Naive thymus-derived CD8-positive, alpha-beta T cell (primary cell): ENCODE measurements at regions not wholly inside any gene's neighbourhood (a gene's known extent, or its start where the extent isn't known, plus 50 kb on each side); places are given as distances from the start of the nearest gene placed in this dataset.

ENCODE experiments used
- ATAC-seq, 2 donors: fragments of 150-1000 bp; cut with Tn5 transposase in 1 of 2; sonication (Bioruptor Pico), chemical (Tn5 transposase) in 1 of 2; 1 replicate in 1 of 2; 2 replicates in 1 of 2; pipeline ENCODE4 v1.10.0; 2021; ENCODE audit warnings: mild to moderate bottlenecking in 2 of 2, moderate library complexity in 2 of 2
- POLR2A ChIA-PET: fragments of 350-600 bp; sonication (Branson Sonifier 250); formaldehyde crosslinking; loops from one replicate; lab custom pipeline; 2021; ENCODE audit warnings: antibody characterized with exemption; lab: Charles Lee
- DNase-seq, 10 donors: peaks; one replicate each; pipeline versions ENCODE4 v3.0.0 to v3.0.0-alpha.2; 2020 to 2022
- H3K27ac Mint-ChIP-seq, 10 donors: one replicate each; pipeline ENCODE4 v1.8.0; 2020 to 2022; ENCODE audit warnings: mild to moderate bottlenecking in 10 of 10, mixed read lengths in 10 of 10, moderate library complexity in 4 of 10, inconsistent platforms in 1 of 10
- H3K27me3 Mint-ChIP-seq, 5 donors: one replicate each; pipeline ENCODE4 v1.8.0; 2021 to 2022; ENCODE audit warnings: mixed read lengths in 5 of 5
- H3K36me3 Mint-ChIP-seq, 3 donors: one replicate each; pipeline ENCODE4 v1.8.0; 2020 to 2022; ENCODE audit warnings: mixed read lengths in 3 of 3, mild to moderate bottlenecking in 2 of 3, inconsistent platforms in 1 of 3
- H3K4me1 Mint-ChIP-seq, 4 donors: one replicate each; pipeline ENCODE4 v1.8.0; 2021 to 2022; ENCODE audit warnings: mixed read lengths in 4 of 4
- H3K4me3 Mint-ChIP-seq, 10 donors: one replicate each; pipeline ENCODE4 v1.8.0; 2020 to 2022; ENCODE audit warnings: mild to moderate bottlenecking in 10 of 10, mixed read lengths in 10 of 10, moderate library complexity in 6 of 10, inconsistent platforms in 1 of 10
- H3K9me3 Mint-ChIP-seq, 9 donors: one replicate each; pipeline ENCODE4 v1.8.0; 2020 to 2022; ENCODE audit warnings: mixed read lengths in 9 of 9, mild to moderate bottlenecking in 3 of 9, inconsistent platforms in 1 of 9, moderate library complexity in 1 of 9

DNA sequence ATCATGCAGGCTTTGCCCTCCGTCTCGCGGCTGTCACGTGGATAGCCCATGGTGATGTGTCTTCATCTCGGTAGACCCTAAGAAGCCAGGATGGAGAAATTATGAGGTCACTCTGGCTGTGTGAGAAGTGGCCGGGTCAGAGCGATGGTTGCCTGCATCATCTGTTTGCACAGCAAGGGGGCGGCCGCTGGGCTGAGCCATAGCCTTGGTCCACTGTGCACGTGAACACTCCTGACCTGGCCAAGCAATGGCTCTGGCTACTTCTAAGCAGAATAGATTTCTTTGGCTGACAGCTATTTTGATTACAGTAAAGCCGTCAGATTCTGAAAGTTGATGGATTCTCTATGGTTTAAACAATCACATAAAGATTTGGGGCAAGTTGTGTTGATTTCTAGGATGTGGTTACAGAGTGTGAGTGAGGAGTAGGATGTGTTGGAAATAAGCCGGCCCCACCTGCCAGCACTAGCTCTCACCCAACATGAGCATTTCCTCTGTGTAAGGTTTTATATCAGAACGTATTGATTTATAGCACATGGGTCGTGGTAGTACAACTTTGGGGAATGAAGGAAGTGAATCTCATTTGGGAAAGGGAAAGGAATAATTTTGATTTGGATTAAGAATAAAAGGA is 214.4 kb upstream of the GPR26 start:
- Mint-ChIP-seq H3K4me3 (no peak overlapping the region), H3K9me3 (no peaks in the 10 kb centered on the region), H3K4me1 (no peaks in the 10 kb centered on the region), H3K27ac (no peak overlapping the region), H3K27me3 (peaks cover 5 to 14% (median 10%) of the 10 kb centered on the region in 5 donors), H3K36me3 (no peaks in the 10 kb centered on the region)
- DNase-seq (no peak), ATAC-seq (no peak)
- POLR2A ChIA-PET, result no interaction called here

DNA sequence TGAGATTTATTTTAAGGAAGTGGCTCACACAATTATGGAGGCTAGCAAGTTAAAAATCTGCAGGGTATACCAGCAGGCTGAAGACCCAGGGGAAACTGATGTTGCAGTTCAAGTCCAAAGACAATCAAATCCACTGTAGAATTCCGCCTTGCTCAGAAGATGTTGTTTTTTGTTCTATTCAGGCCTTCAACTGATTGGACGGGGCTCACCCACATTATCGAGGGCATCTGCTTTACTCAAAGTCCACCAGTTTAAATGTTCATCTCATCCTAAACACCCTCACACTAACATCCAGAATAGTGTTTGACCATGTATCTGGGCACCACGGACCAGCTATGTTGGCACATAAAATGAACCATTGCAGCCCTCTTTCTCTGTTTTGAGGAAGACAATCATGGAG is 211.2 kb upstream of the GPR26 start:
- H3K9me3 Mint-ChIP-seq, result no peaks in the 10 kb centered on the region
- DNase-seq, result no peak
- no peaks in the 10 kb centered on the region for H3K36me3 Mint-ChIP-seq
- ATAC-seq, result no peak
- H3K27me3 Mint-ChIP-seq, result peaks cover 5 to 26% (median 9%) of the 10 kb centered on the region in 5 donors
- H3K4me3 Mint-ChIP-seq, result no peak overlapping the region
- POLR2A ChIA-PET, result no interaction called here
- H3K4me1 Mint-ChIP-seq, result peaks cover 0 to 2% (median 0%) of the 10 kb centered on the region in 4 donors
- H3K27ac Mint-ChIP-seq, result no peak overlapping the region

DNA sequence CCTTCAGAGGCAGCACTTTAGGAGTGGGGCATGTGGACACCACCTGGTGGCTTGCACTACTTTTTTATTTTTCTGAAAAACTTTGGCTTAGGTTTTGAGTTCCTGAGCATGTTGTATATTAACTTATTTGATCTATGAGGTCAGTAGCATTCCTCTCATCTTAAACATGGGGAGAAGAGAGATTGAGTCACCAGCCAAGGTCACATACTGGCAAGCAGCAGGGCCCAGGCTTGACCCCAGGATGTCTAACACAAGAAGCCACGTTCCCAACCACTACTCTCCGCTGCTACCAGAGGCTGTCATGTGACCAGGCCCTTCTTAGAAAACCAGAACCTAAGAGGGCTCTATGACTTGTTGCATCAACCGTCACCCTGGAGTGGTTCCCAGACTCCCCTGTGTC is 210.3 kb upstream of the GPR26 start:
- no peaks in the 10 kb centered on the region for H3K36me3 Mint-ChIP-seq
- no peak for DNase-seq
- H3K9me3 Mint-ChIP-seq, result peaks cover 0 to under 1% (median 0%) of the 10 kb centered on the region in 9 donors
- peaks cover 0 to 2% (median 0%) of the 10 kb centered on the region in 4 donors for H3K4me1 Mint-ChIP-seq
- no peak overlapping the region for H3K27ac Mint-ChIP-seq
- H3K4me3 Mint-ChIP-seq, result no peak overlapping the region
- peaks cover 5 to 30% (median 11%) of the 10 kb centered on the region in 5 donors for H3K27me3 Mint-ChIP-seq
- no peak for ATAC-seq
- POLR2A ChIA-PET, result no interaction called here

DNA sequence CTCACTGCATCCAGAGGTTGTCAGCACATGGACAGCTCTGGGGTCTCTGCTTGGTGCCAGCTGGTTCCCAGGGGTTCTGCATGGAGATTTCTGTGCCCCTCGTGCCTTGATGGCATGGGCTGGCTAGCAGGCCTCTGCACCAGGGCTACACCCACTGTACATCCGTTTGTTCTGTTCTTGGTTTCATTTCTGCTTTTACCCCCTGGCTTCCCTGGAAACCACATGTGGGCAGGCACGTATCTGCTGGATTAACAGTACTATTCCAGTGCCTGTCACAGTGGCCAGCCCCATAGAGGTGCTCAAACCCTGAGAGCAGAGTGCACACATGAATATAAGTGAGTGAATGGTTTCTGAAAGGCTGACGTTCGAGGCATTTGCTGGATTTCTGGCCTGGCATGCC is 207.2 kb upstream of the GPR26 start:
- peaks cover 0 to 27% (median 13%) of the 10 kb centered on the region in 5 donors for H3K27me3 Mint-ChIP-seq
- no peaks in the 10 kb centered on the region for H3K36me3 Mint-ChIP-seq
- H3K9me3 Mint-ChIP-seq, result peaks cover 0 to 1% (median 0%) of the 10 kb centered on the region in 9 donors
- ATAC-seq (no peak), DNase-seq (no peak)
- peaks cover 0 to 2% (median 0%) of the 10 kb centered on the region in 4 donors for H3K4me1 Mint-ChIP-seq
- no peak overlapping the region for H3K27ac Mint-ChIP-seq
- no peak overlapping the region for H3K4me3 Mint-ChIP-seq
- POLR2A ChIA-PET, result no interaction called here

DNA sequence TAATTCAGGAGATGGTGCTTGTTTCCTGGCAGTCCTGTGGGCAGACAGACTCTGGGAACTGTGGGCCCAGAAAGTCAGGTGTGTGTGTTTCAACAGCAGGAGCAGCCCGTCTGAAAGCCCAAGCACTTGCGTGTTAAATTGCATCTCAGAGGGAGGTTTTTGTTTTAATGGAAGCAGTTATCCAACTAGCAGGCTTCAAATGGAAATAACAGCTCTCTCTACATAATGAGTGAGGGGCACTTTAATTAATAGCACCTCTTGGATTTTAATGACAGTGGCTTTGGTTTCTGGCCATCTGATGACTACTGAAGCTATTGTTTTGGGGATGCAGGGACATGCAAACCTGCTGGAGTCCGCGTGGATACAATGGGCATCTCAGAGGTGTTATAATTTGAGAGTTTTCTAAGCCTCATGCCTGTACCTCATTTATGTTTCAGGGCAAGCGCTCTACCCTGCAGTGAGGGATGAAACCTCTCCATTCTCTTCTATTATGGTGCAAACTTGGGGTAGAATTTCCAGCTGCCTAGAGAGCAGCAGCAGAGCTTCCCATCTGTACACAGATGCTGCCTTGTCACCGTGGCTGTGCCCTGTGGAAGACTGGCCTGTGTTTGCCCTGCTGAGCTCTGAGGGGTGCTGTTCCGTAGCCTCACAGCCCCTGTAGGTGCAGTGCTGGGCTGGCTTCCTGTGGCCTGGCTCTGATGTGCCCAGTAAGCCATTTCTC is 206.6 kb upstream of the GPR26 start:
- H3K27ac Mint-ChIP-seq, result no peak overlapping the region
- H3K4me3 Mint-ChIP-seq, result no peak overlapping the region
- no peaks in the 10 kb centered on the region for H3K36me3 Mint-ChIP-seq
- ATAC-seq (no peak), DNase-seq (no peak)
- H3K27me3 Mint-ChIP-seq, result peaks cover 0 to 26% (median 13%) of the 10 kb centered on the region in 5 donors
- peaks cover 0 to 2% (median 0%) of the 10 kb centered on the region in 4 donors for H3K4me1 Mint-ChIP-seq
- POLR2A ChIA-PET, result no interaction called here
- H3K9me3 Mint-ChIP-seq, result peaks cover 0 to 1% (median 0%) of the 10 kb centered on the region in 9 donors

DNA sequence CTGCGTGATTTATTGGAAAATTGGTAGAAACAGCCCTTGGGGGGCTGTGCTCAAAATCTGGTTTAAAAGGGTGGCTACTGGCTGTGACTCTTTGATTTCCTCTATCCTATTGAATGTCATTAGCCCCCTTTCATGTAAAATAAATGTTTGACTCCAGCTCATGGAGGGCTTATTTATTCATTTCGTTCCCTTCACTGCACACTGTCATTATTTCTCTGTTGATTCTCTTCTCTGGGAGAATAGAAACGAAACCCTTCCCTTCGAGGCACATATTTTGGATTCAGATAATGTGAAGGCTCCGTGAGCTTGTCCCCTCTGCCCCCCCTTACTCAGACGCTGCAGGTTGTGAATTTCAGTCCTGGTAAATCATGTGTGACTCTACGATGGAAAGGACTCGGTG is 203.9 kb upstream of the GPR26 start:
- Mint-ChIP-seq H3K27me3 (peaks cover 0 to 19% (median 11%) of the 10 kb centered on the region in 5 donors), H3K36me3 (no peaks in the 10 kb centered on the region), H3K27ac (no peak overlapping the region), H3K9me3 (peaks cover 0 to 1% (median 0%) of the 10 kb centered on the region in 9 donors), H3K4me1 (peaks cover 0 to 2% (median 0%) of the 10 kb centered on the region in 4 donors), H3K4me3 (no peak overlapping the region)
- no peak for ATAC-seq
- DNase-seq, result no peak
- POLR2A ChIA-PET, result no interaction called here

DNA sequence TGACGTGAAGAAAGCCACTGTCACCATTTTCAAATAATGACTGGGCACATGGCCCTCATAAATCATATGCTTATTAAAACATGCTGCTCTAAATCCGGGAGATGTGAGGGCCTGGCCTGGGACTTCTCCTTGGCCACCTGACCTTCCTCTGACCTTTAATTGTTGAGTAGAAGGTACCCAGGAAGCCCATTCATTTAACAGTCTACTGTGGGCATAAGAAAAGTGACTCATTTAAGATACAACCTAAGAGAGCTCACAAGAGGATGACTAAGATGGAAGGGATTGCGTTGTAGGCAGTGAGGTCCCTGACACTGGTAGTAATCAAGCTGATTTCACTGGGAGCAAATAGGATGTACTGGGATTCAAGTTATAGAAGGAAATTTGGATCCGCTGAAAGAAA is 203.4 kb upstream of the GPR26 start:
- H3K27me3 Mint-ChIP-seq, result peaks cover 0 to 19% (median 11%) of the 10 kb centered on the region in 5 donors
- peaks cover 0 to 2% (median 0%) of the 10 kb centered on the region in 4 donors for H3K4me1 Mint-ChIP-seq
- H3K9me3 Mint-ChIP-seq, result peaks cover 0 to 1% (median 0%) of the 10 kb centered on the region in 9 donors
- no peak overlapping the region for H3K4me3 Mint-ChIP-seq
- no peaks in the 10 kb centered on the region for H3K36me3 Mint-ChIP-seq
- no peak for DNase-seq
- no peak overlapping the region for H3K27ac Mint-ChIP-seq
- no peak for ATAC-seq
- POLR2A ChIA-PET, result no interaction called here

DNA sequence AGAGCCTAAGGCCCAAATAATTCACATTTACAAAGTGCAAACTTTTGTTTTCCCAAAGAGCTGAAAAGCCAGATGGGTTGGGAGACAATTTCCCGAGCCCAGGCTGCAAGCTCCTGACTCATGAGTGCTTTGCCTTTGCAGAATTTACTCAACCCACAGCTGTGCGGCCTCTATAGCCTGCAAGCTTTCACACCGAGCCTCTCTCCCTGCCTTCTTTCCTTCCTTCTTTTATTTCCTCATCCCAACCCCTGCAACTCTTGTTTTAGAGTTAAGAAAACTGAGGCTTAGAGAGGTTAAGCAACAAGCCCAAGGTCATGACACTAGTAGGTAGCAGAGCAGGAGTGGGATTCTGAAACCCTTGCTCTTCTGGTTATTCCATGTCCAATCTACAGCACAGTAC is 203.0 kb upstream of the GPR26 start:
- peaks cover 0 to 1% (median 0%) of the 10 kb centered on the region in 9 donors for H3K9me3 Mint-ChIP-seq
- H3K4me3 Mint-ChIP-seq, result no peak overlapping the region
- no peak overlapping the region for H3K27ac Mint-ChIP-seq
- no peak for DNase-seq
- H3K4me1 Mint-ChIP-seq, result peaks cover 0 to 2% (median 0%) of the 10 kb centered on the region in 4 donors
- peaks cover 0 to 19% (median 10%) of the 10 kb centered on the region in 5 donors for H3K27me3 Mint-ChIP-seq
- no peak for ATAC-seq
- no peaks in the 10 kb centered on the region for H3K36me3 Mint-ChIP-seq
- POLR2A ChIA-PET, result no interaction called here

DNA sequence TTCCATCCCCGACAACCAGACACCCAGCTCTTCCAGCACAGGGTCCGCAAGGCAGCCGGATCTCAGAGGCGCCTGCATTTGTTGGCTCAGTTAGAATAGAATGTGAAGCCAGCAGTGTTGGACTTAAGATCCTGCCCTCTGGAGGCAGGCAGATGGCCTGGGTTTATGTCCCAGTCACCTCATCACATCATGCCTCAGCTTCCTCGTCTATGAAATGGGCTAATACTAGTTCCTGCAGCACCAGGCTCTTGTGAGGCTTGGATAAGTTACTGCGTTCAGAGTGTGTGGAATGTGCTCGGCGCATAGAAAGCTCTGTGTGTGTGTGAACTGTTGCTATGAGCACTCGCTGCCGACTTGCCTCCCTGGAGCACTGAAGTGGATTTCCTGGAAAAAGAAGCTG is 202.5 kb upstream of the GPR26 start:
- ATAC-seq (no peak), DNase-seq (no peak)
- H3K27me3 Mint-ChIP-seq, result peaks cover 0 to 16% (median 7%) of the 10 kb centered on the region in 5 donors
- H3K4me1 Mint-ChIP-seq, result peaks cover 0 to 2% (median 0%) of the 10 kb centered on the region in 4 donors
- H3K9me3 Mint-ChIP-seq, result peaks cover 0 to 1% (median 0%) of the 10 kb centered on the region in 9 donors
- H3K4me3 Mint-ChIP-seq, result no peak overlapping the region
- POLR2A ChIA-PET, result no interaction called here
- no peaks in the 10 kb centered on the region for H3K36me3 Mint-ChIP-seq
- no peak overlapping the region for H3K27ac Mint-ChIP-seq

DNA sequence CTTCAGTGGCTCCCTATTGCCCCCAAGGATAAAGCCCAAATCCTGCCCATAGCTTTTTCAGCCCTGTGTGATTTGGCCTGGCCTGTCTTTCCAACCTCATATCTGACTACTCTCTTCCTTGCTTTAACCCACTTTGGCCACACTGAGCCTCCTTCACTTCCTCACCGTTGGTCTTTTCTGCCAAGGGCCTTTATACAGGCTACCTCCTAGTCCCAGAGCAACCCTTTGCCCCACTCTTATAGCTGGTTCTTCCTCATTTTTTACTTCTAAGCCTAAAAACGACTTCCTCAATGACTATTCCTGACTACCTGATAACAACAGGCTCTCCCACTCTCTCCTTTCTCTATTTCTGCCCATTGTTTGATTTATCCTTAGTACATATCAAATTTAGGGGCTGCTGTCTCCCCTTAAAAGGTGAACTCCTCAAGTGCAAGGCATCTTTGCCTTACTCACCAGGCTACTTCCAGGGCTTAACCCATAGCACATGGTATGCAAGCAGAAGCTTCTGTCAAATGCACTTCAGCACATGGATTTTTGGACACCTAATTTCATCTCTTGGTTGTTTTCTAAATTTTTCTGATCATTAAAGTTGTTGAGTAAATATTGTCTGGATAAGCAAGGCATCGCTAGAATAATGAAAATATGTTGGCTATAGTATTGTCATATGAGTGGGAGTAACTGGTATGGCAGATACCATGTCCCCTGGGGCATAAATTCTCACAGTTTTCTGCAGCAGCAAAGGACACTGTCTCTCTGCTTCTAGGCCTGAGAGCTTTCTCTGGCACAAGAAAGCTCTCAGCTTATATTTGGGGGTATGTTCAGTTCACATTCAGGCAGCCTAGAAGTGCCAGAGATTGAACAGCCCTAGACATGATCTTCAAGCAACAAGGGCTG is 201.5 kb upstream of the GPR26 start:
- no peak overlapping the region for H3K4me3 Mint-ChIP-seq

DNA sequence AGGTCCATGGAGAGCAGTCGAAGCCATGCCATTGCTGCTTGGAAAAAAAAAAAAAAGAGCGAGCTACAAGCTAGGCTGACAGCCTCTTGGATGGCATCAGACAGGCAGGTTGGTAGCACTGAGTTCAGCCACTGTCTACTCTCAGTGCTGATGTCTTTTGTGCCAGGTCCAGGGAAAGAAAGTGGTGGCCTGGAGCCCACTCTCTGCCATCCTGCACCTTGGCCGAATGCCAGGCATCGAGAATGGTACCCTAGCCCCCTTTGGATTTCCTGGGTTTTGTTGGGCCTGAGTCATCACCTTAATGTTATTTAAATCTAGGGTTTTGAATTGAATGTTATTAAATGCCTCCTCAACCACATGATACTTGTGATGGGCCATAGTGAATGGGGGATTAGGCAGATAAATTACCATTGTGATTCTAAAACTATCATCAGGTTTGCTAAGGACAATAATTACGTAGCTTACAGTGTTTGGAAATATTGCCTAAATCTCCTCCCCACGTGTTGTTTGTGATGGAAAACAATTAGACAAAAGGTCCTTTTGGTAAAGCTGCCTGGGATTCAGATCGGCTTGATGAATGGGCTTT is 195.7 kb upstream of the GPR26 start:
- H3K4me3 Mint-ChIP-seq, result no peak overlapping the region
- no peaks in the 10 kb centered on the region for H3K9me3 Mint-ChIP-seq
- ATAC-seq (no peak), DNase-seq (no peak)
- no peak overlapping the region for H3K27ac Mint-ChIP-seq
- no peaks in the 10 kb centered on the region for H3K36me3 Mint-ChIP-seq
- POLR2A ChIA-PET, result no interaction called here
- peaks cover 0 to 34% (median 13%) of the 10 kb centered on the region in 5 donors for H3K27me3 Mint-ChIP-seq
- peaks cover 0 to 2% (median 0%) of the 10 kb centered on the region in 4 donors for H3K4me1 Mint-ChIP-seq

More for the DNA sequence above, 201.5 kb upstream of the GPR26 start:
- Mint-ChIP-seq H3K27me3 (peaks cover 0 to 19% (median 7%) of the 10 kb centered on the region in 5 donors), H3K4me1 (peaks cover 0 to 2% (median 0%) of the 10 kb centered on the region in 4 donors), H3K27ac (no peak overlapping the region), H3K36me3 (no peaks in the 10 kb centered on the region), H3K9me3 (peaks cover 0 to 1% (median 0%) of the 10 kb centered on the region in 9 donors)
- POLR2A ChIA-PET, result no interaction called here
- DNase-seq (no peak), ATAC-seq (no peak)

DNA sequence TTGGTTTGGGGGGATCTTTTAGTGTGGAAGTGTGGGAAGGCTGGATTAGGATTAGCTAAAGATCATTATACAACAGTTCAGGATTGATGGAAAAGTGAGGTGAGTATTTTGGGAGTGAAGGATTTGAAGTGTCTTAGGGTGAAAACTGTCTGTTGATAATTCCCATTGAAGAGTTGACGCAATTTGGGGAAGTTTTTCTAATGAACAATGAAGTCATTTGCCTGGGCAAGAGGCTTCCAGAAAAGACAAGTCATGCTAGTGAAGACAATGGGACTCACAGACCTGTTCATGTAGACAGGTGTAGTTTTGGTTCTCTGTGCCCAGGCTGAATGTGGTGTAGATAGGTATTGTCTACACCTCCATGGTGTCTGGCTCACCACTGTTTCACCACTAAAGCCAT is 194.3 kb upstream of the GPR26 start:
- ATAC-seq (no peak), DNase-seq (no peak)
- H3K27me3 Mint-ChIP-seq, result peaks cover 0 to 34% (median 13%) of the 10 kb centered on the region in 5 donors
- no peaks in the 10 kb centered on the region for H3K36me3 Mint-ChIP-seq
- no peaks in the 10 kb centered on the region for H3K9me3 Mint-ChIP-seq
- no peak overlapping the region for H3K27ac Mint-ChIP-seq
- no peak overlapping the region for H3K4me3 Mint-ChIP-seq
- H3K4me1 Mint-ChIP-seq, result peaks cover 0 to 2% (median 0%) of the 10 kb centered on the region in 4 donors
- POLR2A ChIA-PET, result no interaction called here
